ENCODE measurements at regions not wholly inside any gene's neighbourhood (a gene's known extent, or its start where the extent isn't known, plus 50 kb on each side); places are given as distances from the start of the nearest gene placed in this dataset.

- H3K4me3 ChIP-seq (IDR thresholded peaks at IDR 0.05; ENCODE audit: insufficient read depth, low read depth, low read length), result no peak overlapping the region
Measured at GRCh38 chrX:131894995-131895394, 128.1 kb upstream of the STK26 start.

GRCh38 chrX:131895807-131896206, 127.3 kb upstream of the STK26 start:
- Histone ChIP-seq H3K27me3 (ENCODE audit: insufficient read depth, low read depth) (no peaks in the 10 kb centered on the region), H3K4me1 (ENCODE audit: low read depth, poor library complexity, severe bottlenecking) (no peaks in the 10 kb centered on the region), H3K4me2 (no peak overlapping the region), H3K79me2 (ENCODE audit: insufficient read depth, low read depth) (no peaks in the 10 kb centered on the region), H3K4me3 (IDR thresholded peaks at IDR 0.05; ENCODE audit: insufficient read depth, low read depth, low read length) (no peak overlapping the region), H4K20me1 (ENCODE audit: insufficient read depth) (no peaks in the 10 kb centered on the region), H3K9ac (no peak overlapping the region), H3K27ac (no peak overlapping the region), H3K36me3 (ENCODE audit: insufficient read depth) (no peaks in the 10 kb centered on the region), H2AFZ (ENCODE audit: low read depth) (no peak overlapping the region)
- TF ChIP-seq CTCF (conservative IDR thresholded peaks at IDR 0.05; ENCODE audit: low read depth, low read length), result no peak

More at GRCh38 chrX:131894995-131895394, 128.1 kb upstream of the STK26 start:
- no peaks in the 10 kb centered on the region for H4K20me1 ChIP-seq (ENCODE audit: insufficient read depth)
- H3K27ac ChIP-seq, result no peak overlapping the region
- H3K36me3 ChIP-seq (ENCODE audit: insufficient read depth), result no peaks in the 10 kb centered on the region
- H3K79me2 ChIP-seq (ENCODE audit: insufficient read depth, low read depth), result no peaks in the 10 kb centered on the region
- no peak overlapping the region for H2AFZ ChIP-seq (ENCODE audit: low read depth)
- TF ChIP-seq CTCF (conservative IDR thresholded peaks at IDR 0.05; ENCODE audit: low read depth, low read length), result no peak
- no peak overlapping the region for H3K9ac ChIP-seq
- no peak overlapping the region for H3K4me2 ChIP-seq
- no peaks in the 10 kb centered on the region for H3K27me3 ChIP-seq (ENCODE audit: insufficient read depth, low read depth)
- no peaks in the 10 kb centered on the region for H3K4me1 ChIP-seq (ENCODE audit: low read depth, poor library complexity, severe bottlenecking)

DNA sequence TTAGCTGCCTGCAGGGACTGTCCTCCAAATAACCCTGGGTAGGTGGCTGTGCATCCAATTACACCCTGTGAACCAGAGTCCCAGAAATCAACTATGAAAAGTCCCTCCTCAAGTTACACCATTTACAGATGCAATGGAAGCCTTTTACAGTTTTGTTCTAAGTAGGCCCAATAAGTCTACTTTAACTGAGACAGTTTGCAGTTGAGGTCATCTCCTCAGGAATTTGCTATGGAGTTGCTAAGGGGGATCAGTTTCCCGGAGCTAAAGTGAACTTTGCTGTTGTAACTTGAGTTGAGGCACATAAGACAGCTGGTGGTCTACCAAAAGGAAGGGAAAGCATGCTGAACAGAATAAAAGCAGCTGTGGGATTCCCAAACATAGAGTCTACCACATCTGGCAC, 121.6 kb upstream of the STK26 start:
- Histone ChIP-seq H4K20me1 (ENCODE audit: insufficient read depth) (no peaks in the 10 kb centered on the region), H3K4me2 (no peak overlapping the region), H3K27me3 (ENCODE audit: insufficient read depth, low read depth) (no peaks in the 10 kb centered on the region), H3K27ac (no peak overlapping the region), H3K4me1 (ENCODE audit: low read depth, poor library complexity, severe bottlenecking) (no peaks in the 10 kb centered on the region), H3K36me3 (ENCODE audit: insufficient read depth) (no peaks in the 10 kb centered on the region), H3K79me2 (ENCODE audit: insufficient read depth, low read depth) (no peaks in the 10 kb centered on the region), H2AFZ (ENCODE audit: low read depth) (no peak overlapping the region), H3K4me3 (IDR thresholded peaks at IDR 0.05; ENCODE audit: insufficient read depth, low read depth, low read length) (no peak overlapping the region), H3K9ac (no peak overlapping the region)
- no peak for TF ChIP-seq CTCF (conservative IDR thresholded peaks at IDR 0.05; ENCODE audit: low read depth, low read length)

DNA sequence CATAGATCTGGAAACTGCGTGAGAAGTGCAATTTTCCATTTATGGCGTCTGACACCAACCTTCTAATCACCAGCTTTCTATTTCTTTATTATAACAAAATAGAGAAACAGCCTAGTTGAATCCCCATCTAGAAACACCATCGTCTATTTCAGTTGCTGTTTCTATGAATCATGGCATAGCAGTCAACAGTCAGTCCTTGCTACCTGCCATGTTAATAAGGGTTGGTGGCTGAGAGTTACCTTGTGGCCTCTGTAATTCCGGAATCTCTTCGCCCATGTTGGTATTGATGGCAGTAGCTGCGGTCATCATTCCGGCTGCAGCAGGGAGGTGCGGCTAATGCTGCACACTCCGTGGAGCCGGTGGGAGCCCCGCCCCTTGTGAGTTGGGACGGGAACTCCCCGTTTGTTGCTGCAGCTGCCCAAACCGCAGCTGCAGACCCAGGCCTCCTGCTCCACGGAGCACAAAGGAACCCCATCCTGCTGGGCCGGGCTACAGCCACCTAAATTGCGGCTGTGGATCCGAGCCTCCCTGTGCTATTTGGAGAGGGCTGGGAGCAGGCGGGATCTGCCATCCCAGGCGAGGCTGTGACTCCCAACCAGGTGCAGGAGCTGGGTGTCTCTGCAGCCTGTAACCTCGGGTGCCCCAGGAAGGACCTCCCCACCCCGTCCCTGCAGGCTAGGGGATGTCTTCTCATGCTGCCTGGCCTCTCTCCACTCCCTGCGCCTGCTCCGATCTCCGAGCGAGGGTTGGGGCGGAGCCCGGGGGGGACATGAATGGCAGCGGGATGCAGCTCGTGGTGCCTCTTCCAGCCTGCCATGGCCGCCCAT, 115.4 kb upstream of the STK26 start:
- Histone ChIP-seq H2AFZ (ENCODE audit: low read depth) (no peak overlapping the region), H4K20me1 (ENCODE audit: insufficient read depth) (no peaks in the 10 kb centered on the region), H3K4me2 (no peak overlapping the region), H3K4me1 (ENCODE audit: low read depth, poor library complexity, severe bottlenecking) (no peaks in the 10 kb centered on the region), H3K36me3 (ENCODE audit: insufficient read depth) (no peaks in the 10 kb centered on the region), H3K9ac (no peak overlapping the region), H3K27me3 (ENCODE audit: insufficient read depth, low read depth) (no peaks in the 10 kb centered on the region), H3K79me2 (ENCODE audit: insufficient read depth, low read depth) (no peaks in the 10 kb centered on the region), H3K27ac (no peak overlapping the region), H3K4me3 (IDR thresholded peaks at IDR 0.05; ENCODE audit: insufficient read depth, low read depth, low read length) (no peak overlapping the region)
- no peak for TF ChIP-seq CTCF (conservative IDR thresholded peaks at IDR 0.05; ENCODE audit: low read depth, low read length)
